GM23248 (cell line): ENCODE measurements at regions not wholly inside any gene's neighbourhood (a gene's known extent, or its start where the extent isn't known, plus 50 kb on each side); places are given as distances from the start of the nearest gene placed in this dataset.

Experiments used
- EZH2 ChIP-seq: fragments of 200-600 bp; sonication (generic); IDR thresholded peaks from 2 replicates; pipeline ENCODE4 v1.6.1; 2018; ENCODE audit warnings: antibody characterized with exemption, mild to moderate bottlenecking; ENCODE audit not compliant: insufficient read depth, poor library complexity, severe bottlenecking
- EZH2phosphoT487 ChIP-seq: fragments of 200-600 bp; sonication (generic); IDR thresholded peaks from 2 replicates; pipeline ENCODE4 v1.6.1; 2018; ENCODE audit warnings: antibody characterized with exemption, moderate library complexity, mild to moderate bottlenecking, low read depth; ENCODE audit not compliant: insufficient read depth

DNA sequence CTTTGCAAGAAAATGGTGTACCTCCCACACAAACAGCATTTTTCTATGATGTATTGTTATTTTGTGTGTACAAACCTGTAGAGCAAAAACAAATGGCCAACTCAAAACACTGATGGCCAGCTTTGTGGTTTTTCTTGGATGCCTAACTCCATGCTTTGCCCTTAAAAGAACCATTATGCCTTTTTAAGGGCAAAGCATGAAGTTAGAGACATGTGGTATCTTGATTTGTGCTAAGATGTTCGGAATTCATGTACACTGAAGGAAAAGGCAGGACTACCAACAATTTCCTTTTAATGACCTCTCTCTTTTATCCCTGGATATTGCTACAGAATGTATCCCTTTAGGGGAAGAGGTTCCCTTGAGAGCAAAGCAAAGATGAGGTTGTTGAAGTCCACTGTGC is 273.6 kb downstream of the SCG2 start:
- TF ChIP-seq EZH2 (no peak), EZH2phosphoT487 (no peak)
